ENCODE measurements at regions not wholly inside any gene's neighbourhood (a gene's known extent, or its start where the extent isn't known, plus 50 kb on each side); places are given as distances from the start of the nearest gene placed in this dataset.
"Not testable (repeated sequence)": the region's sequence is repeated elsewhere in the genome, so short reads cannot be mapped to it uniquely, and the experiment has no call there.

DNA sequence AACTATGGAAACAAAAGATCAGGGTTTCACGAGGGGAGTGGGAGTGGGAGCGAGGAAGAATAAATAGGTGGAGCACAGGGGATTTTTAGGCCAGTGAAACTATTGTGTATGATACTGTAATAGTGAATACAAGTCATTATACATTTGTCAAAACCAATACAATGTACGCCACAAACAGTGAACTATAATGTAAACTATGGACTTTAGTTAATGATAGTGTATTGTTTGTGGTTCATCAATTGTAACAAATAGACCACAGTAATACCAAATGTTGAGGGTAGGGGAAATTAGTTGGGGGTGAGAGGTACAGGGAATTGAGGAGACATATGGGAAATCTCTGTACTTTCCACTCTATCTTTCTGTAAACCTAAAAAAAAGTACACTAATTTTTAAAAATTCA, 218.4 kb downstream of the FRK start:
- no peaks in the 10 kb centered on the region for H3K4me1 ChIP-seq (ENCODE audit: control insufficient read depth in 2 of 2, insufficient read depth in 2 of 2, low read length in 2 of 2)
- H3K36me3 ChIP-seq (ENCODE audit: control insufficient read depth in 2 of 2, insufficient read depth in 2 of 2, low read length in 1 of 2), result no peaks in the 10 kb centered on the region
- no peak overlapping the region for H3K27ac ChIP-seq (ENCODE audit: low read depth in 1 of 2, low read length in 1 of 2)
- no peak overlapping the region for H3K4me3 ChIP-seq (ENCODE audit: low read length in 2 of 2)
- no peaks in the 10 kb centered on the region for H3K27me3 ChIP-seq (ENCODE audit: control insufficient read depth in 2 of 2, insufficient read depth in 1 of 2, low read length in 1 of 2)
- no peaks in the 10 kb centered on the region for H3K9me3 ChIP-seq (ENCODE audit: control insufficient read depth in 2 of 2, insufficient read depth in 1 of 2, low read length in 1 of 2)
- DNase-seq (ENCODE audit: low read depth in 6 of 9, low spot score in 9 of 9), result no peak
- WGBS, result 93% methylated on average over 3 of the region's 3 CpGs

DNA sequence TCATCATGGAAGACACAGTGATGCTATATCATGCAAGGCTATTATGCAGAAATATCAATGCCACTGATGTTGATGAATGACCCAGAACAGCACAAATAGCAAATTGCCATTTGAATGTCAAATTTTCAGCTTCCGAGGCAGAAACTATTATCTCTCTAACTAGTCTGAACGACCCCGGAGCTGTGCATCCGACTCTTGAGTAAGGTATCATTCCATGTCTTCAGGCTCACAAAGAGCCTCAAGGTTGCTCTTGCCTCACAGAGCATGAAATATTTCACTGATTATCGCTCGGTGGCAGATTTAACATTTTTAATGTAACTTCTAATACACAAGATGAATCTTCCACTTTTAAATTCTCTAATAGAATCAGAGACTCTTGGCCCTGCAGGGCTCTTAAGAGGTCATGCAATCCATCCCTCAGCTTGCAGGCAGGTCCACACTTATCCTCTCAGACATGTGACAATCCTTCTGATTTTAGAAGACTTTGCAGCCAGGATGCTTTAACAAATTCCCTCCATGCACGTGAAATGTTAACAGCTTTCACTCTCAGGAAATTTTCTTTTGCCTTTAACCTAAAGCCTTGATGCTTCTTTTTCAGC, 221.0 kb downstream of the FRK start:
- DNase-seq (ENCODE audit: low read depth in 6 of 9, low spot score in 9 of 9), result no peak
- Histone ChIP-seq H3K4me3 (ENCODE audit: low read length in 2 of 2) (no peak overlapping the region), H3K4me1 (ENCODE audit: control insufficient read depth in 2 of 2, insufficient read depth in 2 of 2, low read length in 2 of 2) (no peaks in the 10 kb centered on the region), H3K27ac (ENCODE audit: low read depth in 1 of 2, low read length in 1 of 2) (no peak overlapping the region), H3K36me3 (ENCODE audit: control insufficient read depth in 2 of 2, insufficient read depth in 2 of 2, low read length in 1 of 2) (no peaks in the 10 kb centered on the region), H3K9me3 (ENCODE audit: control insufficient read depth in 2 of 2, insufficient read depth in 1 of 2, low read length in 1 of 2) (no peaks in the 10 kb centered on the region), H3K27me3 (ENCODE audit: control insufficient read depth in 2 of 2, insufficient read depth in 1 of 2, low read length in 1 of 2) (no peaks in the 10 kb centered on the region)
- WGBS, result 91% methylated on average over 7 of the region's 7 CpGs

DNA sequence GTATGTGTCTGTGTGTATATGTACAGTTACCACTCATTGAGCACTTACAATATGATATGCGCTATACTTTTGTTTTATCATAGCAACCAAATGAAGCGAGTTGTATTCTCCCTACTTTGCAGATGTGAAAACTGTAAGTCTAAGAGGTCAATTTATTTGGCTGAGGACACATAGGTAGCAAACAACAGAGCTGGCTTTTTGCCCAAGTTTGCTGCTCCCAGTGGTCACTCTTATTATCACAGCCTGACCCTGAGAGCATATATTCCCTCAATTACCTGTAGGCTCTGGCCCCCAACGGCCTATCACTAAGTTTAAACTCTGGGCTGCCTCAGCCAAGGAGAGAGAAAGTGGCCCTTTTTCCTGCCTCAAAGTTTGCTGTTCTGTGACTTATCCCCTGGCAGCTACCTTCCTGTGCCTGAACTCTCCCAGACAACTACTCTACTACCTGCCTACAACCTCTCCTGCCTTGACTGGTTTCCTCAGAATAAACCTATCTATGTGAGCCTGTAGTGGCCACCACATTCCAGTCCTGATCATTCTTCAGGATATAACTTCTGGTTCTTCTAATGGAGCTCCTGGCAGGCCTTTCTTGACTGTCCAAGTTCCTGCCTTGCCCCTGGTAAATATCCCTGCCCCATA, 221.8 kb downstream of the FRK start:
- H3K27ac ChIP-seq (ENCODE audit: low read depth in 1 of 2, low read length in 1 of 2), result no peak overlapping the region
- 68% methylated on average over 3 of the region's 3 CpGs for WGBS

DNA sequence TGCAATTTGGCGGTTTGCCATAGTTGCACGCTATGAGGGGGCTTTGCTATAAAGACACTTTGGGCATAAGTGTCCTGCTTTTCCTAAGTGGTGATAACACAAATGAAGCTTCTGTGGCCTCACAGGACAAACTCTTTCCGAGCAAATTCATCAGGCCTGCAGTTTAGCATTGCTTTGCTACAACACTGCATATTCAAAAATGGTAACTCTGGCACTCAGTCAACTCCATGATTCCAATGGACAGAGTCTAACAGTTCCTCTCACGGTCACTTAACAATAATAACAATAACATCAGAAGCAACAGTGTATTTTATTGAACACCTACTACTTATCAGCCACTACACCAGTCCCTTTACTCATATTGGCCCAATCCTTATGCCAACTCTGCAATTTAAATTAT, 222.5 kb downstream of the FRK start:
- 92% methylated on average over 4 of the region's 4 CpGs for WGBS
- H3K4me3 ChIP-seq (ENCODE audit: low read length in 2 of 2), result no peak overlapping the region
- no peak for DNase-seq (ENCODE audit: low read depth in 6 of 9, low spot score in 9 of 9)
- no peaks in the 10 kb centered on the region for H3K9me3 ChIP-seq (ENCODE audit: control insufficient read depth in 2 of 2, insufficient read depth in 1 of 2, low read length in 1 of 2)
- no peaks in the 10 kb centered on the region for H3K36me3 ChIP-seq (ENCODE audit: control insufficient read depth in 2 of 2, insufficient read depth in 2 of 2, low read length in 1 of 2)
- no peaks in the 10 kb centered on the region for H3K27me3 ChIP-seq (ENCODE audit: control insufficient read depth in 2 of 2, insufficient read depth in 1 of 2, low read length in 1 of 2)
- H3K27ac ChIP-seq (ENCODE audit: low read depth in 1 of 2, low read length in 1 of 2), result no peak overlapping the region
- no peaks in the 10 kb centered on the region for H3K4me1 ChIP-seq (ENCODE audit: control insufficient read depth in 2 of 2, insufficient read depth in 2 of 2, low read length in 2 of 2)

More for the DNA sequence above, 221.8 kb downstream of the FRK start:
- DNase-seq (ENCODE audit: low read depth in 6 of 9, low spot score in 9 of 9), result no peak
- Histone ChIP-seq H3K4me3 (ENCODE audit: low read length in 2 of 2) (no peak overlapping the region), H3K9me3 (ENCODE audit: control insufficient read depth in 2 of 2, insufficient read depth in 1 of 2, low read length in 1 of 2) (no peaks in the 10 kb centered on the region), H3K36me3 (ENCODE audit: control insufficient read depth in 2 of 2, insufficient read depth in 2 of 2, low read length in 1 of 2) (no peaks in the 10 kb centered on the region), H3K4me1 (ENCODE audit: control insufficient read depth in 2 of 2, insufficient read depth in 2 of 2, low read length in 2 of 2) (no peaks in the 10 kb centered on the region), H3K27me3 (ENCODE audit: control insufficient read depth in 2 of 2, insufficient read depth in 1 of 2, low read length in 1 of 2) (no peaks in the 10 kb centered on the region)

DNA sequence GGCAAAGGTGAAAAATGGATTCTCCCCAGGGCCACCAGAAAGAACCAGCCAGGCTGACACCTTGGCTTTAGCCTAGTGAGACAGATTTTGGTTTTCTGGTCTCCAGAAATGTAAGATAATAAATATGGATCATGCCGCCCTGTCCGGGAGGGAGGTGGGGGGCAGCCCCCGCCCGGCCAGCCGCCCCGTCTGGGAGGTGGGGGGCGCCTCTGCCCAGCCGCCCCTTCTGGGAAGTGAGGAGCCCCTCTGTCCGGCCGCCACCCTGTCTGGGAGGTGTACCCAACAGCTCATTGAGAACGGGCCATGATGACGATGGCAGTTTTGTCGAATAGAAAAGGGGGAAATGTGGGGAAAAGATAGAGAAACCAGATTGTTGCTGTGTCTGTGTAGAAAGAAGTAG, 224.3 kb downstream of the FRK start:
- not testable (repeated sequence) for H3K27me3 ChIP-seq (ENCODE audit: control insufficient read depth in 2 of 2, insufficient read depth in 1 of 2, low read length in 1 of 2); H3K27ac ChIP-seq (ENCODE audit: low read depth in 1 of 2, low read length in 1 of 2); H3K4me1 ChIP-seq (ENCODE audit: control insufficient read depth in 2 of 2, insufficient read depth in 2 of 2, low read length in 2 of 2); H3K9me3 ChIP-seq (ENCODE audit: control insufficient read depth in 2 of 2, insufficient read depth in 1 of 2, low read length in 1 of 2); H3K36me3 ChIP-seq (ENCODE audit: control insufficient read depth in 2 of 2, insufficient read depth in 2 of 2, low read length in 1 of 2); DNase-seq (ENCODE audit: low read depth in 6 of 9, low spot score in 9 of 9); H3K4me3 ChIP-seq (ENCODE audit: low read length in 2 of 2)
- 97% methylated on average over 10 of the region's 13 CpGs for WGBS

DNA sequence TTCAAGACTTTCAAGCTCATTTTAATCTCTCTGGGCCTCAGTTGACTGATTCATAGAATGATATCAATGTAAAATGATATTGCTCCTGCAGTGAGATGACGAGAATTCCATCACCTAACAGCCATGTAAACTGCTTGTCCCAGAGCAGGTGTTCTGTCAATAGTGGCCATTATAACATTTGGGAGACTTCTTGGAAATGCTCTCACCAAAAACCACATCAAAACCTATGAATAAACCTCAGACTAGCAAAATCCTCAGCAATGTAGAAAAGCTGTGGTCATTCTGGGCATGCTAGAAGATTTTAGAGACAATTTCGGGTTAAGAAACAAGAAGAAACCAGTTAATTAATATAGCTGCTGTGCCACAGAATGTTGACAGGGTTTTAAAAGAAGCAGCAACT, 225.4 kb downstream of the FRK start:
- 65% methylated on average over 2 of the region's 2 CpGs for WGBS
- H3K36me3 ChIP-seq (ENCODE audit: control insufficient read depth in 2 of 2, insufficient read depth in 2 of 2, low read length in 1 of 2), result no peaks in the 10 kb centered on the region
- no peak overlapping the region for H3K4me3 ChIP-seq (ENCODE audit: low read length in 2 of 2)
- H3K27me3 ChIP-seq (ENCODE audit: control insufficient read depth in 2 of 2, insufficient read depth in 1 of 2, low read length in 1 of 2), result no peaks in the 10 kb centered on the region
- H3K27ac ChIP-seq (ENCODE audit: low read depth in 1 of 2, low read length in 1 of 2), result no peak overlapping the region
- no peaks in the 10 kb centered on the region for H3K9me3 ChIP-seq (ENCODE audit: control insufficient read depth in 2 of 2, insufficient read depth in 1 of 2, low read length in 1 of 2)
- DNase-seq (ENCODE audit: low read depth in 6 of 9, low spot score in 9 of 9), result no peak
- H3K4me1 ChIP-seq (ENCODE audit: control insufficient read depth in 2 of 2, insufficient read depth in 2 of 2, low read length in 2 of 2), result no peaks in the 10 kb centered on the region

DNA sequence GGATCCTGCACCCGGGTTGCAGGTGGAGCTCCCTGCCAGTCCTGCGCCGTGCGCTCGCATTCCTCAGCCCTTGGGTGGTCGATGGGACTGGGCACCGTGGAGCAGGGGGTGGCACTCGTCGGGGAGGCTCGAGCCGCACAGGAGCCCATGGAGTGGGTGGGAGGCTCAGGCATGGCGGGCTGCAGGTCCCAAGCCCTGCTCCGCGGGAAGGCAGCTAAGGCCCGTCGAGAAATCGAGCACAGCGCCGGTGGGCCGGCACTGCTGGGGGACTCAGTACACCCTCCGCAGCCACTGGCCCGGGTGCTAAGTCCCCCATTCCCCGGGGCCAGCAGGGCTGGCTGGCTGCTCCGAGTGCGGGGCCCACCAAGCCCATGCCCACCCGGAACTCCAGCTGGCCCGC, 226.1 kb downstream of the FRK start:
- 94% methylated on average over 26 of the region's 27 CpGs for WGBS
- not testable (repeated sequence) for H3K9me3 ChIP-seq (ENCODE audit: control insufficient read depth in 2 of 2, insufficient read depth in 1 of 2, low read length in 1 of 2); DNase-seq (ENCODE audit: low read depth in 6 of 9, low spot score in 9 of 9); H3K4me3 ChIP-seq (ENCODE audit: low read length in 2 of 2); H3K27ac ChIP-seq (ENCODE audit: low read depth in 1 of 2, low read length in 1 of 2); H3K27me3 ChIP-seq (ENCODE audit: control insufficient read depth in 2 of 2, insufficient read depth in 1 of 2, low read length in 1 of 2); H3K4me1 ChIP-seq (ENCODE audit: control insufficient read depth in 2 of 2, insufficient read depth in 2 of 2, low read length in 2 of 2); H3K36me3 ChIP-seq (ENCODE audit: control insufficient read depth in 2 of 2, insufficient read depth in 2 of 2, low read length in 1 of 2)

DNA sequence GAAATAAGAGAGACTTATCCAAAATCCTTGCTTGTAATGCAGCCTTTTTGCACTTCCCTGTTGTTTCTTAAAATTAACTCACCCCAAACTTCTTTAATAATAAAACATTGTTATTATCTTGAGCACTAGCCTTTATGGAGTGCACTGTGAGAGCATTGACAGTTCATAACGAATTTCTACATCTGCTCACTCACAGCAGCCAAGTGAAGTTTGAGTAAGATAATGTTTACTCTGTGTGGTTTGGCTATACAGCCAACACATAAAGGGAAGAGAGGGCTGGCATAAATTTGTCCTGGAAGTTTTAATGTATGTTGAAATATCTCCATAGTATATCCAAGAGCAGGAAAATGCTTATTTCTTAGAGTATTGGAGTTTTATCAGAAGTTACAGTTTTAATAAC, 227.9 kb downstream of the FRK start:
- H3K27ac ChIP-seq (ENCODE audit: low read depth in 1 of 2, low read length in 1 of 2), result no peak overlapping the region
- whole genome bisulfite sequencing, result 61% methylated on average over 1 of the region's 1 CpG
- no peak overlapping the region for H3K4me3 ChIP-seq (ENCODE audit: low read length in 2 of 2)
- no peaks in the 10 kb centered on the region for H3K4me1 ChIP-seq (ENCODE audit: control insufficient read depth in 2 of 2, insufficient read depth in 2 of 2, low read length in 2 of 2)
- no peaks in the 10 kb centered on the region for H3K27me3 ChIP-seq (ENCODE audit: control insufficient read depth in 2 of 2, insufficient read depth in 1 of 2, low read length in 1 of 2)
- H3K36me3 ChIP-seq (ENCODE audit: control insufficient read depth in 2 of 2, insufficient read depth in 2 of 2, low read length in 1 of 2), result no peaks in the 10 kb centered on the region
- no peaks in the 10 kb centered on the region for H3K9me3 ChIP-seq (ENCODE audit: control insufficient read depth in 2 of 2, insufficient read depth in 1 of 2, low read length in 1 of 2)
- DNase-seq (ENCODE audit: low read depth in 6 of 9, low spot score in 9 of 9), result no peak

DNA sequence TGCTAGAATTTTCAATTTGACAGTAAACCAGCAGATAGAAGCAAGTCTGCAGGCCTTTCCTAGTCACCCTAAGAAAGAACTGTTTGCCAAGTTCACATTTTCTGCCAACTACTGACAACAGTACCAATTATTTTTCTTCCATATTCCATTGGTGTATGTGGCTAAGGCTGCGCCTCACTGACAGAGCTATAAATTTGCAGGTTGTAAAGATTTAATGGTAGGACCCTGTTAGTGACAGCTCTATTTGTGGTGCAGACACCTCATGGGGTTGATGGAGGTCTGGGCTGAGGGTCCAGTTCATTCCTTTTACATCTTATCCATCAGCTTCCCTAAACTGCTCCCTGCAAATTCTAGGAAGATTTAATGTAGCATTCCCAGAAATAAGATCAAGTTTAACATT, 228.5 kb downstream of the FRK start:
- no peak overlapping the region for H3K27ac ChIP-seq (ENCODE audit: low read depth in 1 of 2, low read length in 1 of 2)
- H3K4me1 ChIP-seq (ENCODE audit: control insufficient read depth in 2 of 2, insufficient read depth in 2 of 2, low read length in 2 of 2), result no peaks in the 10 kb centered on the region
- H3K27me3 ChIP-seq (ENCODE audit: control insufficient read depth in 2 of 2, insufficient read depth in 1 of 2, low read length in 1 of 2), result no peaks in the 10 kb centered on the region
- H3K36me3 ChIP-seq (ENCODE audit: control insufficient read depth in 2 of 2, insufficient read depth in 2 of 2, low read length in 1 of 2), result no peaks in the 10 kb centered on the region
- WGBS, result 86% methylated on average over 1 of the region's 1 CpG
- no peak overlapping the region for H3K4me3 ChIP-seq (ENCODE audit: low read length in 2 of 2)
- no peak for DNase-seq (ENCODE audit: low read depth in 6 of 9, low spot score in 9 of 9)
- no peaks in the 10 kb centered on the region for H3K9me3 ChIP-seq (ENCODE audit: control insufficient read depth in 2 of 2, insufficient read depth in 1 of 2, low read length in 1 of 2)

Data from thymus (tissue), 11 donors.